Mammary epithelial cell (primary cell): ENCODE measurements at regions not wholly inside any gene's neighbourhood (a gene's known extent, or its start where the extent isn't known, plus 50 kb on each side); places are given as distances from the start of the nearest gene placed in this dataset.

Experiments used
- EZH2 ChIP-seq: IDR thresholded peaks from 2 replicates; pipeline ENCODE4 v1.6.1; 2012; ENCODE audit warnings: low read length, inconsistent platforms, borderline replicate concordance
- TF ChIP-seq, protein P1 (sequence below), 2 donors: IDR thresholded peaks in 1 of 2; conservative IDR thresholded peaks in 1 of 2; 2 replicates each; pipeline ENCODE4 v1.5.1; 2011 to 2012; ENCODE audit warnings: inconsistent platforms in 2 of 2, low read length in 2 of 2, mild to moderate bottlenecking in 2 of 2, control low read depth in 1 of 2, low read depth in 1 of 2; ENCODE audit not compliant: insufficient read depth in 1 of 2; ENCODE audit errors: extremely low read depth in 1 of 2

DNA sequence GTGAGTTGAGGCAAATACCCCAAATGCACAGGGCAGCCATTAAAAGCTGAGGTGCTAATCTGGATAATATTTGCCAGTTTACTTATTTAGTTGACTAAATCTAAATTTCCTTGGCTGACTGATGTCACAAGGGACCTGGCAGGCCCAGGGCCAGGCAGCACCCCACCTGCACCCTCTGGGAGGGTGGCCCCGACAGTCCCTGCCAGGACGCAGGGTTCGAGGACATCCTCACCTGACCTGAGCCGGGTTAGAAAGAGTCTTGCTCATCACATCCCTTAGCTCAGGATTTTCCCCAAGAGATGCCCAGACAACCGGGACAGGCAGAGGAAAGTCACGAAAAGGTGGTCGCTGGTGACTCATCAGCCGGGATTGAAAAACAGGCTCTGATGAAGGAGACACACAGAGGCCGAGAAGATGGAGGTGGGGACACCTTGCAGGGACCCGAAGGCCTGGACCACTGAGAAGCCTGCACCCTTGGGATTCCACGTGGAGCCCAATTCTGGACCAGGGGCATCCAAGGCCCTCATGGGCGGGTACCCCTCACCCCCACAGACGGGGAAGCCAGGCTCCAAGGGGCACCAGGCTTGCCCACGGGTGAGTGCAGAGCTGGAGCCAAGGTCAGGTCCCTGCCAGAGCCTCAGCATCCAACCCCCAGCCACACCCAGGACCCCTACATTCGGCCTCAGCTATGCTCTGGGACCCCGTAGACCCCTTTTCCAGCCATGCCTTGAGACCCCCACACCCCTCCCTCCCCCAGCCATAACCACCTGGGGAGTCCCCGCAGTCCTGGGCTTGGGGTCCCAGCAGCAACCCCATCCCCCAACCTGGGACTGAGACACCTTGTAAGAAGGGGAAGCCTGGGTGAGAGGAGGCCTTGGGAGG is 103.2 kb downstream of the SOX1 start:
- TF ChIP-seq, protein P1, sequence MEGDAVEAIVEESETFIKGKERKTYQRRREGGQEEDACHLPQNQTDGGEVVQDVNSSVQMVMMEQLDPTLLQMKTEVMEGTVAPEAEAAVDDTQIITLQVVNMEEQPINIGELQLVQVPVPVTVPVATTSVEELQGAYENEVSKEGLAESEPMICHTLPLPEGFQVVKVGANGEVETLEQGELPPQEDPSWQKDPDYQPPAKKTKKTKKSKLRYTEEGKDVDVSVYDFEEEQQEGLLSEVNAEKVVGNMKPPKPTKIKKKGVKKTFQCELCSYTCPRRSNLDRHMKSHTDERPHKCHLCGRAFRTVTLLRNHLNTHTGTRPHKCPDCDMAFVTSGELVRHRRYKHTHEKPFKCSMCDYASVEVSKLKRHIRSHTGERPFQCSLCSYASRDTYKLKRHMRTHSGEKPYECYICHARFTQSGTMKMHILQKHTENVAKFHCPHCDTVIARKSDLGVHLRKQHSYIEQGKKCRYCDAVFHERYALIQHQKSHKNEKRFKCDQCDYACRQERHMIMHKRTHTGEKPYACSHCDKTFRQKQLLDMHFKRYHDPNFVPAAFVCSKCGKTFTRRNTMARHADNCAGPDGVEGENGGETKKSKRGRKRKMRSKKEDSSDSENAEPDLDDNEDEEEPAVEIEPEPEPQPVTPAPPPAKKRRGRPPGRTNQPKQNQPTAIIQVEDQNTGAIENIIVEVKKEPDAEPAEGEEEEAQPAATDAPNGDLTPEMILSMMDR (conservative IDR thresholded peaks at IDR 0.05 in 1 of 2, IDR thresholded peaks at IDR 0.05 in 1 of 2; ENCODE audit: extremely low read depth in 1 of 2, insufficient read depth in 1 of 2, low read depth in 1 of 2, low read length in 2 of 2) = no peak
- TF ChIP-seq EZH2 = no peak
